Prostate gland (tissue), 2 donors: ENCODE measurements at regions not wholly inside any gene's neighbourhood (a gene's known extent, or its start where the extent isn't known, plus 50 kb on each side); places are given as distances from the start of the nearest gene placed in this dataset.
A peak's percentile ranks its signal among the peaks of the same experiment; 100 is the strongest.

Source experiments
- DNase-seq: peaks from one replicate; pipeline ENCODE4 v3.0.0-alpha.2; 2019; ENCODE audit warnings: low spot score
- H3K27ac ChIP-seq, 2 donors: fragments of 200-600 bp; sonication (generic); 2 replicates each; pipeline ENCODE4 v1.5.1; 2017 to 2019
- H3K27me3 ChIP-seq: fragments of 200-600 bp; sonication (generic); replicated peaks from 2 replicates; pipeline ENCODE4 v1.5.1; 2019; ENCODE audit not compliant: insufficient read depth
- H3K36me3 ChIP-seq, 2 donors: fragments of 200-600 bp; sonication (generic); 1 replicate in 1 of 2; 2 replicates in 1 of 2; pipeline versions ENCODE4 v1.5.1 to v1.8.1; 2017 to 2019
- H3K4me1 ChIP-seq: fragments of 200-600 bp; sonication (generic); replicated peaks from 2 replicates; pipeline ENCODE4 v1.5.1; 2019
- H3K4me3 ChIP-seq, 2 donors: fragments of 200-600 bp; sonication (generic); 2 replicates each; pipeline ENCODE4 v1.5.1; 2017 to 2019
- H3K9me3 ChIP-seq: fragments of 200-600 bp; sonication (generic); 2 replicates; pipeline ENCODE4 v1.5.1; 2017
- CTCF ChIP-seq, 4 experiments: fragments of 200-600 bp in 2 of 4; fragments of 450-650 bp in 2 of 4; sonication (generic) in 2 of 4; IDR thresholded peaks; 1 replicate in 3 of 4; 2 replicates in 1 of 4; pipeline ENCODE4 v1.5.1; 2016 to 2019; ENCODE audit warnings: antibody characterized with exemption in 4 of 4, mild to moderate bottlenecking in 2 of 4, moderate library complexity in 2 of 4
- POLR2A ChIP-seq: fragments of 450-650 bp; IDR thresholded peaks from one replicate; pipeline ENCODE4 v1.6.1; 2016; ENCODE audit warnings: antibody characterized with exemption, mild to moderate bottlenecking
- POLR2AphosphoS5 ChIP-seq: sonication (generic); formaldehyde crosslinking; IDR thresholded peaks from one replicate; pipeline ENCODE4 v1.6.1; 2017; ENCODE audit warnings: antibody characterized with exemption
- WGBS: methylation state at CpG from one replicate; pipeline ENCODE4 v1.1.5; 2018; 5-methylcytosine and 5-hydroxymethylcytosine counted together
- intact Hi-C: fragments of 100-400 bp; cut with DNase I; formaldehyde crosslinking; loops from one replicate; pipeline ENCODE4 v1.14.2; 2022

- no peaks in the 10 kb centered on the region for H3K9me3 ChIP-seq
- 50% methylated on average over 10 of the region's 10 CpGs for WGBS
- no peak overlapping the region for H3K27ac ChIP-seq
- H3K27me3 ChIP-seq: no peaks in the 10 kb centered on the region
- H3K36me3 ChIP-seq: no peaks in the 10 kb centered on the region
- no peaks in the 10 kb centered on the region for H3K4me1 ChIP-seq
- intact Hi-C loops: no loop called here
- no peak overlapping the region for H3K4me3 ChIP-seq
- no peak for DNase-seq
- TF ChIP-seq POLR2AphosphoS5: no peak
- TF ChIP-seq POLR2A: no peak
- no peak for TF ChIP-seq CTCF (IDR thresholded peaks at IDR 0.05)
Observed at GRCh38 chr20:17867131-17867925, 101.3 kb downstream of the SNX5 start.

GRCh38 chr20:17866234-17867001, 102.2 kb downstream of the SNX5 start:
- Histone ChIP-seq H3K27me3 (no peaks in the 10 kb centered on the region), H3K27ac (no peak overlapping the region), H3K4me1 (no peaks in the 10 kb centered on the region), H3K9me3 (no peaks in the 10 kb centered on the region), H3K4me3 (no peak overlapping the region), H3K36me3 (no peaks in the 10 kb centered on the region)
- intact Hi-C loops: no loop called here
- DNase-seq: no peak
- TF ChIP-seq POLR2AphosphoS5 (no peak), POLR2A (no peak), CTCF (IDR thresholded peaks at IDR 0.05) (no peak)
- WGBS: 86% methylated on average over 7 of the region's 7 CpGs

- Histone ChIP-seq H3K36me3 (no peaks in the 10 kb centered on the region), H3K27me3 (no peaks in the 10 kb centered on the region), H3K4me3 (no peak overlapping the region), H3K4me1 (peaks cover 4% of the 10 kb centered on the region), H3K9me3 (no peaks in the 10 kb centered on the region), H3K27ac (no peak overlapping the region)
- TF ChIP-seq CTCF (IDR thresholded peaks at IDR 0.05) (no peak), POLR2AphosphoS5 (peak; percentile 16), POLR2A (no peak)
- intact Hi-C loops: no loop called here
- WGBS: 75% methylated on average over 11 of the region's 11 CpGs
- DNase-seq: no peak
Observed at GRCh38 chr20:17863577-17864292, 104.9 kb downstream of the SNX5 start.

- Histone ChIP-seq H3K4me3 (no peak overlapping the region), H3K27me3 (no peaks in the 10 kb centered on the region), H3K4me1 (peaks cover 4% of the 10 kb centered on the region), H3K36me3 (no peaks in the 10 kb centered on the region), H3K27ac (no peak overlapping the region), H3K9me3 (no peaks in the 10 kb centered on the region)
- intact Hi-C loops: no loop called here
- WGBS: 95% methylated on average over 4 of the region's 4 CpGs
- no peak for DNase-seq
- TF ChIP-seq POLR2AphosphoS5 (no peak), POLR2A (no peak), CTCF (IDR thresholded peaks at IDR 0.05) (no peak)
Observed at GRCh38 chr20:17863209-17863576, 105.4 kb downstream of the SNX5 start.
